ENCODE measurements at regions not wholly inside any gene's neighbourhood (a gene's known extent, or its start where the extent isn't known, plus 50 kb on each side); places are given as distances from the start of the nearest gene placed in this dataset.
"Not testable (repeated sequence)": the region's sequence is repeated elsewhere in the genome, so short reads cannot be mapped to it uniquely, and the experiment has no call there.

DNA sequence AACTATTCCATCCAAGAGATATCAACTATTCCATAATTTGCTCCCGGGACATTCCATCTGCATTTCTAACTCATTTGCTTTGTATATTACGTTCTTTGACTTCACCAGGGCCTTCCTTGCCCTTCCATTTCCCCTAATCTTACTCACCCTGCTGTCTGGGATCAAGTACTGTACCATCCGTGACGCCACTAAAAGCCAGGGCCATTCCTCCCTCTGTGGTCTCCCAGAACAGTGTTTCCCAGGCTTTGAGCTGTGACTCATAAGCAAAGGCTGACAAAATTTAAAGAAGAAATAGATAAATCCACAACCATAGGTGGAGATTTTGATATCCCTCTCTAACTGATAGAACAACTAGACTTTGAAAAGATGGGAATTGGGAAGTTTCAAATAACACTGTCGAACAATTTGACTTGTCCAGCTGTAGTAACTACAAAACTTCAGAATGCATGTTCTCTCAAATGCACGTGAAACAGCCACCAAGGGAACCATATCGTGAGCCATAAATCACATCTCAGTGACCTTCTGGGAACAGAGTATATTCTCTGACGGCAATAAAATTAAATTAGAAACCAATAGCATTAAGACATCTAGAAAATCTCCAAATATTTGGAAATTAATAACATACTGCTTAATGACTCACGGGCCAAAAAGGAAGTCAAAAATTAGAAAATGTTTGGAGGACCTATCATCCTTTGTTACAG, 501.0 kb downstream of the SETD4 start:
- no peak for DNase-seq

DNA sequence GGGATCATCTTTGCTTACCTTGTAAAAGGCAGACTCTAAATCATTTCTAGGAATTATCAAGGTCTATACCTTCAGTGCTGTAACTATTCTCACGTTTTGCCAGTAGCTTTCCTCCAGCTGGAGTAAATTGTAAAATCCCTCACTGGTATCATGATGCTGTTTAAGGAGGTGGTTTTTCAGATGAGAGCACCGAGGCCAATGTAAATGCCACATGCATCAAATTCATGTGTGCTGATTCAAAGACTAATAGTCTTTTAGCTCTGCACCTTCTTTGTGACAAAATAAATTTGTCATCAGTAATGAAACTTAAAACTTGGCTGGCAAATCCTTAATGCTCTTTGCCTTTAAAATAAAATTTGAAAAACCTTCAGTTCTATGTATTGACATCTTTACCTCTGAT, 503.8 kb downstream of the SETD4 start:
- DNase-seq: no peak

DNA sequence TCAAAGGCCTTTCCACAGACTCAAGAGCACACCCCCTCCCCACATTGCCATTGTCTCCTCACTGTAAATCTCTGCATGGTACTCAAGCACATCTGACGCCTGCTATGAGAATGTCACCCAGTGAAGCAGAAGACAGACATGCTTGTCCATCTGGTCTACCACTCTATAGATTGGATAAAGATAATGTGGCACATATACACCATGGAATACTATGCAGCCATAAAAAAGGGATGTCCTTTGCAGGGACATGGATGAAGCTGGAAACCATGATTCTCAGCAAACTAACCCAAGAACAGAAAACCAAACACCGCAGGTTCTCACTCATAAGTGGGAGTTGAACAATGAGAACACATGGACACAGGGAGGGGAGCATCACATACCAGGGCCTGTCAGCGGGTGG, 503.4 kb upstream of the RUNX1 start:
- not testable (repeated sequence) for DNase-seq

DNA sequence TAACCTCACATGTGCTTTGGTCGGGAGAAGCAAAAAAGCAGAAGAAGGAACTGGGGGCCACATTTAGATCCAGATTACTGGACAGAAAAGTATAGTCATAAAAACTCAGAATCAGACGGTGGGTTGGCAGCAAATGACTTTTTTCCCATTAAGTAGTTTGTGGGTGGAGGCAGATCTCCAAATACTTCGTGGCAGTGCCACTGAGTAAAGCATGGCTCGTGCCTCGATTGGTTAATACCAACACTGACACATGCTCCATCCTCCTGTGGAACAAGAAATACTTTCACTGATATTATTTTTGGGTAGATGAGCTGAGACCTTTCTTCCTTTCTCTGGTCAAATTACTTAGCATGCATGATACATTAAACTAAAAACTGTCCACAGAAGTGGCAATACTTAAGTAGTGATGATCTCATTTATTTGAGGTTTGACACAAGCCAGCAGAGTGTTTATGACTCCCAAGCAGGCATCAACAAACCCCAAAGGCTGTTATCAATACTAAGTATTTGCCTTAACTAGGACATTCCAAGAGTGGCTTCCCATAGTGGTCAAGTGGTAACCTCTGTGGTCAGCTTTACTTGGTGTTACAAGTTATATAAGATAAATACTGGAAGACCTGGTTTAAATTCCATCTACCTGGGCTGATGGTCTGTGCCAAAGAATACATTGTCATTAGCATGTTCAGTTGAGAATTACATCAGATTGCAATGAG, 500.0 kb upstream of the RUNX1 start:
- no peak for DNase-seq

DNA sequence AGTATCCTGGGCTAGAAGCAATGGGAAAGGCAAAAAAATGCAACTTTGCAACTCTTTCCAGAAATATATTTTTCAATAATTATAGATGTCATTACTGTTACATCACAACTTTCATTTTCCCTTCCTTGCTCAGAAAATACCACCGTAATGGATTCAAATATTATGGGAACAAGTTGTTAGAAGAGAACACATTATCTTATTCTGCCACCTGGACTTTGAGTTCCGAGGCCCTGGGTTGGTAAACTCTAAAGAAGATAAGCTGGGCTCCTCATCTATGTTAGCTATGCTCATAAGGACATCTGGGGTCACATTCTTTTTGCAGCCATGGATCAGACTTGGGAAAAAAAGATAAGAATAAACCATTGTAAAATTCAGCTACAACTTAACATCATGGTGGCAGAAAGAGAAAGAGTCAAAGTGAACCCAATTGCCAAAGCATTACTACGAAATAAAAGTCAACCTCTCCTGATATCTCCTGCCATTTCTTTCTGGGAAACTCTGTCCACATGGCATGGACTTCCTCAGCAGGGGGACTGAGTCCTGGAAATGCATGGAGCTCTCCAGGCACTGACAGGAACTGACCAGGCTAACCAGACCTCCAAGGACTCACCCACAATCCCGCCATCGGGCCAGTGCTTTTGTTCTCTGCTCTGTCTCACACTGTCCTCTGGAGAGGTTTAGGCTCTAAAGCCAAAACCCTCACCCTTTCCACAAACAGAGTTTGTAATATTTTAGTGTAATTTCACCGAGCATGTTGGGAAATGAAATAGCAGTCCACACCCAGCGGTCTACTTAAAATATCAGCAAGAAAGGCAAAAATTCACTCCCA, 499.1 kb upstream of the RUNX1 start:
- no peak for DNase-seq

DNA sequence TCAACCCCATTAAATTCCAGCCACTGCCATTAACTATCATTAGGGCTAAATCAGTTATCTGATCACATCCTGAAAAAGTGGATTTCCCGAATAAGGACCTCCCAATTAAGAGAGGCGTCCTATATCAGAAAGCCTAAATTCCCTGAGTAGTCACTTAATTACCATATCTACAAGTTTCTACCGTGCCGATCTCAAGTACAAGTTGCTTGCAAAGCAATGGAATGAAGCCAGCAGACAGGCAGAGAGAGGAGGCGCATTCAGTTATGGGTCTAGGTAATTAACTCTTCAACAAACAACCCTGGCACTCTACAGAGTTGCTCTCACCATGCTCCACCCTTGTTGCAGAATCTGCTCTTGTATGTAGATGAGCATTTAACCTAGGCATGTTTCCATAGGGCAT, 494.6 kb upstream of the RUNX1 start:
- no peak for DNase-seq

DNA sequence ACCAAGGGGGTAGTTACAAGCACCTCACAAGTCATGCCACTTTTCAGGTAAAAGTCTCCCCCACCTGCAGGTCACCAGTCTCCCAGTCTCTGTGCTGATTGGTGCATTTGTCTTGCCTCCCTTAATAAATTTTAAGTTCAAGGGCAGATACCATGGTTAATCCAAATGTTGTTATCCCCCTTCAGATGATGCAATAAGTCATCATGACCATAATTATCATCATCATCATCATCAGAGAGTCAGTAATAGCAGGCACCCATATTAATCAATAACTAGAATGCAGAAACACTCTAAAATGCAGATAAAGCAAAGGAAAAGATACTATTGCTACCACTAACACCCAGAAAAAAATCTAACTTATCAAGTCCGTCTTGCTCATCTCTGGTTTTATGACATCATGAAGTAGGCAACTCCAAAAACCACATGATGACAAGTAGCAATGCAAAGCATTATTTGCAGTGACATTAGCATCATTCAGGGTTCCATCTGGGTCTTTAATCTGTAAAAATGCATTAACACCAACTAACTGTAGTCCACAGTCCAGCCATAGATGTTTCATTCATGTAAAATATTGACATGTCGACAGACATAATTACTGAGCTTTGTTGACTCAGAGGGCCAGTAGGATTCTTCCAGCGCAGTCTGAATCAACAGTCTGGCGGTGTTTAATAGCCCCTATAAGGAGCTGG, 492.0 kb upstream of the RUNX1 start:
- no peak for DNase-seq

DNA sequence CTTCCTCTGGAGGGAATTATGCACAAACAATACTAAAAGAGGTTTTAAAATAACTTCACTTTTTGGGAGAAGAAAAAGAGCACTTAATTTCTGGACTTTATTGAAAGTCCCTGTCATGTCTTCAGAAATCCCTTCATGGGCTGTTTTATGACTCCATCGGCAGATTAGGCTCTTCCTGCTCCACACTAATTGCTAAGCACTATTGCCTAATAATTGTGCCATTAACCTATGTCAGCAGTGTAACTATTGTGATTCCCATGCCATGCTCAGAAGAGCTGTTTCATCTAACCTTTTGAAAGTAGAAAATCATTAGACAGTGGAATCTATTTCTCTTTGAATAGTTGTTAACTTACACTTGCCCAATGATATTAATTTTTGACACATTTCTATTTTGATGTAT, 489.3 kb upstream of the RUNX1 start:
- no peak for DNase-seq

DNA sequence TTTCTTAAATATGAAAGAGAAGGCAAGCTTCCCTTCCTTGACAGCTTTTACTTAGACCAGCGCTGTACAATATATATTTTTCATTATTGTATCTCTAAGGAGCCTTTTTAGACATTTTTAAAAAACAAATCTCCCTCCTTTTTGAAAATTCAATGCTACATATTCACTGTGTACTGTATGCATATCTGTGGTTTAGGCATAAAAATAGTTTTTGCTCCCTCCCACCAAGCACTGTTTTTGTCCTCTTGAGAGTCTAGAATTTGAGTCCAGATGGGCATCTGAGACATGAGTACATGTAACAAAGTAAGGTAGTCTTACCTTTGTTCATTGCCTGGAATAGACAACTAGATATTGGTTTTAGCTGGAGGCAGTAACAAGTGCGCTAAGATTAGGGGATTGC, 488.5 kb upstream of the RUNX1 start:
- no peak for DNase-seq

DNA sequence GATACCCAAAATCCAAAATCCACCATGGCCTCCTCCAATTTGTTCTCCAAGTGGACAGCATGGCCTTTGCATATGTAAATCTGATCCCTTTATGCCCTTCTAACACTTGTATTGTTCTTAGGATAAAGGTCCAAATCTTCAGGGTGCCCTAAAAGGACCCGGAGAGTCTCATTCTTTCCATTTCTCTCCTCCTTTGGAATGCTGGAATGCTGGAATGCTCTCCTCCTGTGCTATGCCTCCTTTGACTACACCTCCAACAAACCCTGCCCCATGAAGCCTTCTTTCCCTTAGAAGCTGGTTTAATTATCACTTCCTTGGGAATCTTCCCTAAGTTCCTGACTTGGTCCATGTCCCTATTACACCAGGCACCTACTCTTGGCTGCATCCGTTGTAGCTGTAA, 484.8 kb upstream of the RUNX1 start:
- no peak for DNase-seq

DNA sequence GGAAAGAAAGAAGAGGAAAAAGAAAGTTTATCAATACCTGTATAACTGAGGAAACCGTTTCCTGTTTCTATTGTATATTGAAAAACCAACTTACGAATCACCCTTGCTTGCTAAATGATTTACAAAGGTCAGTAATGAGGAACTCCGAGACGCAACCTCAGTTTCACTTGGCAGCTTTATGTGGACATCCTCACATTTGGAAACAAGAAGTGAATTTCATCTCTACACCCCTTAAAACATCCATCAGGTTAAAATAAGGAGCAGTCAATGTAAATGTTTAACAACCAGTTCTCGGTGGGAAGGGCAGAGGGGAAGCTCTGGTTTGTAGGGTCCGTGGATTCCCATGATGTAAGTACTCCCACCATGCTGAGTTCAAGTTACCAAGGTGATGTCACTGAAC, 481.7 kb upstream of the RUNX1 start:
- no peak for DNase-seq

DNA sequence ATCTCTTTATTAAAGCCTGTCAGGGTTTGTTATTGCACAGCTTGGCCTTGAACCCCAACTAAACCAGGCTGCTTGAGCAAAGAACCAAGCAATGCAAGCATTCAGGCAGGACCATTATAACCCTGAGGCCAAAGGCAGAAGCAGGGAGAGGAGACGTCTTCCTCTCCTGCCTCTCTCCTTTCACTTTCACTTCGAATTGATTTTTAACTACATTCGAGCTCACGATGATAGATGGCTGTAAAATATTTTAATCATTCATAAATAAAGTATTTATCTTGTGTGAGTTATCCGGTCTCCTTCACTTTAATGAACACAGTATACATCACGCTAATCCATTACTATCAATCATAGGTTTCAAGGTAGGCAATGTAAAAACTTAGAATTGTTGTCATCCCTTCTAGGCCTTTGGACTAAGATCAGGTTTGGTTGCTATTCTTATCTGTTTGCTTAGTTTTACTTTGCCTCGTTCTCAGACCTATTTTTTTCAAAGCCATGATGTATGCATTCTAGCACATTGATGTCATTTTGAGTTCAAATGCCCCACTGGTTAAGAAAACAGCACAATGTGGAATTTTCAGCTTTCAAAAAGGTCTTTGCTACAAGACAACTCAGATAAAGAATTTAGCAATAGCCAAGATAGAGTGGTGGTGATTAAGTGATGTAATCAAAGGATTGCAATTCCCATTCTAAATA, 480.2 kb upstream of the RUNX1 start:
- DNase-seq: peak; percentile 10 to 29

DNA sequence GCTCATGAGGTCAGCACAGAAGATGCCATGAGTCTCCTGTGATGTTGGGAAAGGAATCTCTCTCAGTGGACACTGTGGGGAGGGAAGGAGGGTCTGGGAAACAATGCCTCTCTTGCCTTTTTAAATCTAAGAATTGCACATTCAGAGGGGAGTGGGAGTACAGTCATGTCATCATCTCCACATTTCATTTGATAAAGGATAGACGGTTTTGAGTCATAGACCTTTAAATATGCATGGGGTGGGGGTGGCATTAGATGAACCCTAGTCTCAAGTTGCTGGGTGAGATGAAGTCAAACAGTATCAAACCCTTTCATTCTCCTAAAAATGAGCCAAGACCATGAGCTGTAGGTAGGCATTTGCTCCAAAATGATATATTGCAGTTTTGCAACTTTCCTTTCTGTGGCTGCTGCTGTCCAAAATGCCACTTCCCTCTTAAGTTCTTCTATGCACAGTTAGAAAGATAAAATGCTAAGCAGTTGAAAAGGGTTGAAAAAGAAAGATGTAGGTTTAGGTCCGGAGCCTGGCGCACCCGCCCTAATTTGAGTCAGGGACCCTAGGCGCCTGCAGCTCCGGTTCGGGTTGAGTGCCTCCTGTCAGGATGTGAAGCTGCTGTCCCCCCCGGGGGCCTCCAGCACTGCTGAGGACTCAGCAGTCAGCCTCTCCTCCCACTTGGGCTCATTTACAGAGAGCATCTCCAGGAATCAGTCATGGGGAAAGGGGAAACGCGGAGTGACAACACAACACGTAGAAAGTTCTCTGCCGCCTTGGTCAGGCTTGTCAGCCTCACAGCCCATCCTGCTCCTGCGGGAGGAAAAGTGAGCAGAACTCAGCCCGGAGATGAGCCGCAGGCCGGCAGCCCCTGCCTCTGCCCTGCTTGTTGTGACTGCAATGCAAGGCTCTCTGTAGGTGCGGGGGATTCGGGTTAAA, 479.3 kb upstream of the RUNX1 start:
- peak; percentile 52 to 67 for DNase-seq

DNA sequence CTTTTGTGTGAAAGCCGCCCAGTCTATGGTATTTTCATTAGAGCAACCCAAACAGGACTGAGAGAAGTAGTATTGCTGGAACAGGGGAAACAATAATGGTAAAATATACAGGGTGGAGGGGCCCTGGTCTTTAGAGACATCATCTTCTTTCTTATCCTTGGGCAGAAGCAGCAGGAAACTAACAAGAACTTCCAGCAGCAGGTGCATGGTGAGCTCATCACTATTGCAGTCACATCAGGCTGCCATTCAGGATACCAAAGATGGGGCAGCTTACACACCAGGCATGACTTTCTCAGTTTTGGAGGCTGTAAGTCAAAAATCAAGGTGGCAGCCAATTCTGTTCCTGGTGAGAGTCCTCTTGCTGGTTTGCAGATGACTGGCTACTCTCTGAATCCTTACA, 478.3 kb upstream of the RUNX1 start:
- no peak for DNase-seq

DNA sequence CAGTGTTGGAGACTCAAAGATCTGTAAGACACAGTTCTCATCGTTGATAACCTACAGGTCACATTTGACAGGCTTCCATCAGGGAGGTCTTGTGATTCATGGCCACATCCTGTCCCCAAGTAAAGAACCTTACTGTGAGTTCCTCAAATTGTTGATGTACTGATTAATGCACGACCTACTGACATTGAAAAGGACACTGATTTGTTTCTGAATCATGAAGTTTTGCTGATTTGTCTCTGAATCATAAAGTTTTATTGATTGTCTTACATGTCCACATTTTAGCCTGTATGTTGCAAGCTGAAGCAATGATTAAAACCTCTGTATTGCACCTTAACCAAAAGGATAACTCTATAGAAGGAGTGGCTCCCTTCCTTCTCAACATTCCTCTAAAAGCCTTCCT, 476.3 kb upstream of the RUNX1 start:
- no peak for DNase-seq

DNA sequence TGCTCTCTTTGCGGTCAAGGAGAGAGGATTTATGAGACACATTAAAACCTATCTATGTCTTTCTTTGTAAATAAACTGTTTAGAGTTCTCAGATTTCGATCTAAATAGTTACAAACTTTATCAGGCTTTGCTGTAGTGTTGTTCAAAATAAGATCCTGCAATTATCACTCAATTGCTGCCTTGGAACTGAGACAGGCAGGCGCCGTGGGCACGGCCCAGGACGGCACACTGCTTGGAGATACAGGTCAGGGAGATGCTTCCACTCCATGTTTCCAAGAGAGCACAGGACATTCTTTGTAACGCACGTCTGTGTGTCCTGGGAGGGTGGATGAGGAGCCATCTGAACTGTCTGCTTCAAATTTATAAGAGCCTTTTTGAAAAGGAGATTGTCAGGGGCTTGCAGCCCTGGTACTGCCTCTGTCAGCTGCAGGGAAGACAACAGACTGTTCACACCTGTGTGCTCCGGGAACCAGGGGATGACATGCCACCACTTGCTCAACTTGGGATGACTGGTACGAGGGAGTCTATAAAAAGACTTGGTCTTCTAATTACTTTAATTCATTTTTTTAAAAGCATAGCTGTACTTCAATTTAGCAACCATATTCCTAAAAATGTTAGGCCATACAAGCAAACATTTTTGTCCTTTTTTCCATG, 472.9 kb upstream of the RUNX1 start:
- no peak for DNase-seq

DNA sequence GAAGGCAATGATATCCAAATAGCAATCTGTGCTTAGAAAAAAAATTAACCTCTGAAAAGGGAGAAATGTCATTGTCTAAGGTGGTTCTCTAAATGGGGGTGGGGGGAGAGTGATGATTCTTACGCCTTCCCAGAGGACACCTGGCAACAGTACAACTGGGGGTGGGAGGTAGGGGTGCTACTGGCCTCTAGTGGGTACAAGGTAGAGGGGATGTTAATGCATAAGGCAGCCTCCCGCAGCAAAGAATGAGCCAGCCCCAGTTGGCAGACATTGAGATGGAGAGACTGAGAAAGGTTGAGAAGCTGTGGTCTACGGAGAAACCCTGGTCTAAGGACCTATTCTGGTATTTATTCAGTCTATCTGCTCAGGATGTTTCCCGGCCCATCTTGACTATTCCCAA, 472.2 kb upstream of the RUNX1 start:
- DNase-seq: no peak

DNA sequence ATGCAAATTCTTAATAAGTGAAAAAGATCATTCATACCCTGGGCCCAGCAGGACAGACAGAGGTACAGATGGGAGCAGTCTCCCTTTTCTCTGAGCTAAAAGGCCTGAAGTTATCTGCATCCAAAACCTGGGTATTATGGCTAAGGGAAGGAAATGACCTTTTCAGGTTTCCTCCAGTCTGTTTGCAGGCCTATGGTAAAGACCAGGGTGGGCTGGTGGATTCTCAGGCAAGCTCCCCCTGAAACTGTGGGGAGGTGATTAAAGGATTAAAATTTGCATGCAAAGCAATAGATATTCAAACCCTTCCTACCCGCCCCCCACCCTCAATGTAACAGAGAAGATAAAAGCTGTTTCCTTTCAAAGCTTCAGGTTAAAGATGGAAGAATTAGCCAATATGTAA, 471.8 kb upstream of the RUNX1 start:
- DNase-seq: no peak

DNA sequence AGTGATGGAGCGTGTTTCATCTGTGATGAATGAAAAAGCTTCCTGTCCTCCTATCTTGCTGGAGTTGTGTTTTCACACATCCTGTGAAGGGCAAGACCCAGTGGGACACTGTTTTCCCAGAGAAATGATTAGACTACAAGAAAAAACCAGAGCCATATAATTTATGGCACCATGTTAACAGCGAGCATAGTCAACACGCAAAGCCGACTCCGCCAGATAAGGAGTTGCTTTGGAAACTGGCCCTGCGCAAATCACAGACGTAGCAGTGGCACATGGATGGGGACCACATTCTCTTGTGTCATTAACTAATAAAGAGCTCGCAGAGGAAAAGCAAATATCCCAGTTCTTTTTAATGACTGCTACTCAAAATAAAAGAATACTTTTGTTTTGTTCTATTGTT, 471.2 kb upstream of the RUNX1 start:
- no peak for DNase-seq

DNA sequence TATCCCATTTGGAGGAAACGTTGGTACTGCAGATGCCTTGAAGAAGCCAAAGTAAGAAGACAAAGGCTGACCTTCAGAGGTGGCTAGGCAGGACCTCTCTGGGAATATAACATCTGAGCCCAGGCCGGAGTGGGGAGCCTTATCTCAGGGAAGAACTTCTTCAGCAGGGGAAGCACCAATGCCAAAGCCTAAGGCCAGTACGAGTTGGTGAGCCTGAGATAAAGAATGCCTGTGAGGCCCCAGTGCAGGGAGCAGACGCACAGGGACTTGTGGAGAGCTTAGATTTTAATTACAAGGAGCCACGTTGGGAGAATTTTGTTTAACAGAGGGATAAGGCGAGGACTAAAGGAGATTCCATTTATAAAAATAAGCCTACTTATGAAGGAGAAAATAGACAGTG, 468.8 kb upstream of the RUNX1 start:
- no peak for DNase-seq

DNA sequence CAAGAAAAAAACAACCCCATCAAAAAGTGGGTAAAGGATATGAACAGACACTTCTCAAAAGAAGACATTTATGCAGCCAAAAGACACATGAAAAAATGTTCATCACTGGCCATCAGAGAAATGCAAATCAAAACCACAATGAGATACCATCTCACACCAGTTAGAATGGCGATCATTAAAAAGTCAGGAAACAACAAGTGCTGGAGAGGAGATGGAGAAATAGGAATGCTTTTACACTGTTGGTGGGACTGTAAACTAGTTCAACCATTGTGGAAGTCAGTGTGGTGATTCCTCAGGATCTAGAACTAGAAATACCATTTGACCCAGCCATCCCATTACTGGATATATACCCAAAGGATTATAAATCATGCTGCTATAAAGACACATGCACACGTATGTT, 467.2 kb upstream of the RUNX1 start:
- not testable (repeated sequence) for DNase-seq

All from activated CD4-positive, alpha-beta T cell treated with anti-CD3 and anti-CD28 coated beads, Interleukin-2, amount 50 U/mL, for 48 hours (primary cell).